ENCODE measurements at regions not wholly inside any gene's neighbourhood (a gene's known extent, or its start where the extent isn't known, plus 50 kb on each side); places are given as distances from the start of the nearest gene placed in this dataset.

- TF ChIP-seq CTCF (conservative IDR thresholded peaks at IDR 0.05) = no peak
- no peak for TF ChIP-seq ZFX (IDR thresholded peaks at IDR 0.05)
These were observed 170.9 kb downstream of the IRF8 start for GRCh38 chr16:86069736-86070298.

Data from C4-2B (cell line).